CD14-positive monocyte (primary cell): ENCODE measurements at regions not wholly inside any gene's neighbourhood (a gene's known extent, or its start where the extent isn't known, plus 50 kb on each side); places are given as distances from the start of the nearest gene placed in this dataset.

ENCODE experiments used
- DNase-seq, 3 donors: peaks; one replicate each; pipeline ENCODE4 v3.0.0-alpha.2; 2011 to 2022
- H2AFZ ChIP-seq: 2 replicates; pipeline ENCODE4 v1.6.0; 2012; ENCODE audit warnings: mild to moderate bottlenecking, low read depth, low read length, inconsistent platforms; ENCODE audit not compliant: insufficient read depth, poor library complexity, severe bottlenecking
- H3K27ac ChIP-seq, 2 donors: 1 replicate in 1 of 2; 2 replicates in 1 of 2; pipeline ENCODE4 v1.5.1; 2012 to 2013; ENCODE audit warnings: low read length in 2 of 2, control low read depth in 1 of 2, inconsistent platforms in 1 of 2, low read depth in 1 of 2, mild to moderate bottlenecking in 1 of 2
- H3K27me3 ChIP-seq, 2 donors: one replicate each; pipeline versions ENCODE4 v1.6.0 to v1.6.1; 2011 to 2013; ENCODE audit warnings: low read length in 2 of 2; ENCODE audit not compliant: control insufficient read depth in 2 of 2, insufficient read depth in 2 of 2
- H3K36me3 ChIP-seq, 2 donors: replicated peaks in 1 of 2; 1 replicate in 1 of 2; 2 replicates in 1 of 2; pipeline versions ENCODE4 v1.5.1 to v1.6.1; 2012 to 2013; ENCODE audit warnings: low read length in 2 of 2, control low read depth in 1 of 2, inconsistent platforms in 1 of 2, mild to moderate bottlenecking in 1 of 2; ENCODE audit not compliant: insufficient read depth in 2 of 2, control insufficient read depth in 1 of 2
- H3K4me1 ChIP-seq, 2 donors: 1 replicate in 1 of 2; 2 replicates in 1 of 2; pipeline versions ENCODE4 v1.5.1 to v1.6.1; 2012 to 2013; ENCODE audit warnings: low read length in 2 of 2, control low read depth in 1 of 2, inconsistent platforms in 1 of 2, mild to moderate bottlenecking in 1 of 2, moderate library complexity in 1 of 2; ENCODE audit not compliant: insufficient read depth in 2 of 2, control insufficient read depth in 1 of 2
- H3K4me2 ChIP-seq: replicated peaks from 2 replicates; pipeline ENCODE3; 2012; ENCODE audit warnings: low read length, moderate library complexity, mild to moderate bottlenecking; ENCODE audit not compliant: poor library complexity, severe bottlenecking; ENCODE audit errors: extremely low read depth
- H3K4me3 ChIP-seq, 3 experiments: fragments of 200-600 bp in 1 of 3; sonication (generic) in 1 of 3; replicated peaks in 1 of 3; 1 replicate in 2 of 3; 2 replicates in 1 of 3; pipeline ENCODE4 v1.5.1; 2011 to 2013; ENCODE audit warnings: low read length in 3 of 3, mild to moderate bottlenecking in 3 of 3, control low read depth in 2 of 3, low read depth in 2 of 3, inconsistent platforms in 1 of 3, moderate library complexity in 1 of 3
- H3K79me2 ChIP-seq: 2 replicates; pipeline ENCODE4 v1.6.0; 2012; ENCODE audit warnings: mild to moderate bottlenecking, control low read depth, inconsistent platforms, low read length, moderate library complexity; ENCODE audit not compliant: insufficient read depth
- H3K9ac ChIP-seq: 2 replicates; pipeline ENCODE4 v1.6.0; 2017; ENCODE audit warnings: low read length, mild to moderate bottlenecking; ENCODE audit not compliant: insufficient read depth, poor library complexity, severe bottlenecking
- H3K9me3 ChIP-seq, 2 donors: replicated peaks in 1 of 2; 1 replicate in 1 of 2; 2 replicates in 1 of 2; pipeline versions ENCODE4 v1.5.1 to v1.6.1; 2012 to 2013; ENCODE audit warnings: low read length in 2 of 2, control low read depth in 1 of 2; ENCODE audit not compliant: control insufficient read depth in 1 of 2, insufficient read depth in 1 of 2
- H4K20me1 ChIP-seq: 2 replicates; pipeline ENCODE4 v1.6.0; 2012; ENCODE audit warnings: mild to moderate bottlenecking, low read length, control low read depth, moderate library complexity; ENCODE audit not compliant: insufficient read depth
- H3K27ac Mint-ChIP-seq, 7 donors: one replicate each; pipeline ENCODE4 v1.8.0; 2020; ENCODE audit warnings: mild to moderate bottlenecking in 7 of 7, mixed read lengths in 7 of 7, moderate library complexity in 6 of 7, inconsistent platforms in 2 of 7
- H3K27me3 Mint-ChIP-seq, 3 donors: one replicate each; pipeline ENCODE4 v1.8.0; 2021 to 2022; ENCODE audit warnings: low read depth in 3 of 3, mild to moderate bottlenecking in 3 of 3, mixed read lengths in 3 of 3, moderate library complexity in 3 of 3, inconsistent platforms in 1 of 3
- H3K36me3 Mint-ChIP-seq, 2 donors: one replicate each; pipeline ENCODE4 v1.8.0; 2020; ENCODE audit warnings: mixed read lengths in 2 of 2, inconsistent platforms in 1 of 2, mild to moderate bottlenecking in 1 of 2
- H3K4me1 Mint-ChIP-seq: one replicate; pipeline ENCODE4 v1.8.0; 2020; ENCODE audit warnings: mild to moderate bottlenecking, mixed read lengths
- H3K4me3 Mint-ChIP-seq, 2 donors: one replicate each; pipeline ENCODE4 v1.8.0; 2020; ENCODE audit warnings: mild to moderate bottlenecking in 2 of 2, mixed read lengths in 2 of 2, moderate library complexity in 1 of 2
- H3K9me3 Mint-ChIP-seq, 7 donors: one replicate each; pipeline ENCODE4 v1.8.0; 2020 to 2022; ENCODE audit warnings: mixed read lengths in 7 of 7, mild to moderate bottlenecking in 6 of 7, moderate library complexity in 6 of 7, inconsistent platforms in 2 of 7
- WGBS: methylation state at CpG from one replicate; pipeline ENCODE4 v1.1.5; 2013; ENCODE audit warnings: missing lambda C conversion rate; ENCODE audit not compliant: insufficient coverage; 5-methylcytosine and 5-hydroxymethylcytosine counted together
- intact Hi-C, 2 donors: fragments of 100-400 bp; cut with micrococcal nuclease; formaldehyde crosslinking; loops; one replicate each; pipeline versions ENCODE4 v1.15.0 to v1.15.1; 2023
- TF ChIP-seq, protein P1 (sequence below): fragments of 200-600 bp; IDR thresholded peaks from one replicate; pipeline ENCODE4 v1.8.0; 2022; ENCODE audit warnings: antibody characterized with exemption, mild to moderate bottlenecking

DNA sequence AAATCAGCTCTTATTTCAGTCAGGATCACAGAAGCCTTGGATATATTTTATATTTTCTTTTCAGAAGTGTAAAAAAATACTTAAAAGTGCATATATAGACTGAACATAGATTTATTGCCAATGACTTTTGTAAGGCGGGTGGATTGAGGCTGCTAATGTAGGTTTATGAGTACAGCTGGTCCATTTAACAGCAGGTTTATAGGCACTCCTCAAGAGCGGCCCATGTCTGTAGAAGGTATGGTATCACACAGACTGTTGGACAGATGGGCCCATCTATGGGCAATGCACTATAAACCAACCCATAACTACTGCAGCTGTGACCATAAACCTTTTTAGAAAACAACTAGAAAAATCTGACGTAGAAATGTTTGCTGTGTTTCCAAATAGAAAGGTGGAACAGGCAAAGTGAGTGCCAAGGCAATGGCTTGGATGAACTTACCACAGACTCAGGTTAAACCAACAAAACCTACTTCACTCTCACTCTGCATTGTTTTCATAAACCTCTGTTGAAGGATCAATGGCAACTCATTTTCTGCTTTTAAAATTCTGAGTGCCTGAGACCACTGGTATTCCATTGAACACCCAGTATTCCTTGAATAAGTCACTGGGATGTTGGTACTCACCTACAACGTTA lies 170.6 kb upstream of the EYA4 start:
- no peak for DNase-seq
- intact Hi-C loops: no loop called here
- Histone ChIP-seq H3K27me3 (no peaks in the 10 kb centered on the region), H3K4me3 (no peak overlapping the region), H3K79me2 (no peaks in the 10 kb centered on the region), H4K20me1 (no peaks in the 10 kb centered on the region), H3K4me2 (no peak overlapping the region), H3K27ac (no peak overlapping the region), H3K4me1 (no peaks in the 10 kb centered on the region), H3K9me3 (no peaks in the 10 kb centered on the region), H3K36me3 (no peaks in the 10 kb centered on the region), H2AFZ (no peak overlapping the region), H3K9ac (no peak overlapping the region)
- Mint-ChIP-seq H3K27ac (no peak overlapping the region), H3K36me3 (no peaks in the 10 kb centered on the region), H3K9me3 (peaks cover 0 to 2% (median 0%) of the 10 kb centered on the region in 7 donors), H3K4me1 (no peaks in the 10 kb centered on the region), H3K4me3 (no peak overlapping the region), H3K27me3 (peaks cover 0 to 2% (median 0%) of the 10 kb centered on the region in 3 donors)
- no CpG with 5 or more reads among the region's 4 CpGs for WGBS
- TF ChIP-seq, protein P1, sequence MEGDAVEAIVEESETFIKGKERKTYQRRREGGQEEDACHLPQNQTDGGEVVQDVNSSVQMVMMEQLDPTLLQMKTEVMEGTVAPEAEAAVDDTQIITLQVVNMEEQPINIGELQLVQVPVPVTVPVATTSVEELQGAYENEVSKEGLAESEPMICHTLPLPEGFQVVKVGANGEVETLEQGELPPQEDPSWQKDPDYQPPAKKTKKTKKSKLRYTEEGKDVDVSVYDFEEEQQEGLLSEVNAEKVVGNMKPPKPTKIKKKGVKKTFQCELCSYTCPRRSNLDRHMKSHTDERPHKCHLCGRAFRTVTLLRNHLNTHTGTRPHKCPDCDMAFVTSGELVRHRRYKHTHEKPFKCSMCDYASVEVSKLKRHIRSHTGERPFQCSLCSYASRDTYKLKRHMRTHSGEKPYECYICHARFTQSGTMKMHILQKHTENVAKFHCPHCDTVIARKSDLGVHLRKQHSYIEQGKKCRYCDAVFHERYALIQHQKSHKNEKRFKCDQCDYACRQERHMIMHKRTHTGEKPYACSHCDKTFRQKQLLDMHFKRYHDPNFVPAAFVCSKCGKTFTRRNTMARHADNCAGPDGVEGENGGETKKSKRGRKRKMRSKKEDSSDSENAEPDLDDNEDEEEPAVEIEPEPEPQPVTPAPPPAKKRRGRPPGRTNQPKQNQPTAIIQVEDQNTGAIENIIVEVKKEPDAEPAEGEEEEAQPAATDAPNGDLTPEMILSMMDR: no peak

DNA sequence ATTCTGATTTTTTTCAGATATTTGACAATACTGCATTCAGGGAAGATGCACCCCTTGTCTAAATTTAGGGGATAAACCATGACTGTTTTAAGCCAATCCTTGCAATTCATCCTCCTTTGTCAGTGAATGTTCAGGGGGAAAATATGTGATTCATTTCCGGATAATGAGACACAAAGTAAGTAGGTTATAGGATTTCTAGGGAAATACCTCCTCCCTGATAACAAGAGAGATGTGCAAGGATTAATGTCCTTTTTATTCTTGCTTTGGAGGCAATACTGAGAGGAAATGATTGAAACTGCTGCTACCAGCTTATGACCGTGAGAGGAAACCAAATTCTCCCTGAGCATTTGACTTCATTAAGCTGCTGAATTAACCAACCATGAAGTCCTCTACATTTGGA lies 161.3 kb upstream of the EYA4 start:
- H3K4me2 ChIP-seq: no peak overlapping the region
- intact Hi-C loops: no loop called here
- H3K4me3 Mint-ChIP-seq: no peak overlapping the region

More for the DNA sequence above, 161.3 kb upstream of the EYA4 start:
- Mint-ChIP-seq H3K4me1 (no peaks in the 10 kb centered on the region), H3K36me3 (no peaks in the 10 kb centered on the region), H3K27me3 (peaks cover 0 to 1% (median 0%) of the 10 kb centered on the region in 3 donors), H3K9me3 (peaks cover 0 to 3% (median 0%) of the 10 kb centered on the region in 7 donors), H3K27ac (no peak overlapping the region)
- Histone ChIP-seq H3K36me3 (no peaks in the 10 kb centered on the region), H3K79me2 (no peaks in the 10 kb centered on the region), H3K9ac (no peak overlapping the region), H3K4me3 (no peak overlapping the region), H3K9me3 (no peaks in the 10 kb centered on the region), H3K27ac (no peak overlapping the region), H3K27me3 (no peaks in the 10 kb centered on the region), H3K4me1 (no peaks in the 10 kb centered on the region), H4K20me1 (no peaks in the 10 kb centered on the region), H2AFZ (no peak overlapping the region)
- DNase-seq: no peak
- WGBS: no CpG with 5 or more reads among the region's 2 CpGs
- TF ChIP-seq, protein P1: no peak
